ENCODE measurements at regions not wholly inside any gene's neighbourhood (a gene's known extent, or its start where the extent isn't known, plus 50 kb on each side); places are given as distances from the start of the nearest gene placed in this dataset.

- Mint-ChIP-seq H3K27ac (no peak overlapping the region), H3K27me3 (ENCODE audit: insufficient read depth) (no peaks in the 10 kb centered on the region)
- no peak overlapping the region for H3K4me3 ChIP-seq (ENCODE audit: low read length)
Observed at GRCh38 chr5:96297290-96297689, 135.8 kb downstream of the PCSK1 start.

GRCh38 chr5:96294884-96295202, 138.2 kb downstream of the PCSK1 start:
- no peak for TF ChIP-seq CTCF (conservative IDR thresholded peaks at IDR 0.05)
- Histone ChIP-seq H3K9me3 (ENCODE audit: control insufficient read depth, low read length) (peaks cover 6% of the 10 kb centered on the region), H3K27ac (ENCODE audit: low read depth, low read length) (no peak overlapping the region), H3K9ac (ENCODE audit: extremely low read depth, low read length, poor library complexity, severe bottlenecking) (no peak overlapping the region), H3K4me1 (ENCODE audit: control insufficient read depth, insufficient read depth, low read length) (no peaks in the 10 kb centered on the region), H3K27me3 (ENCODE audit: control insufficient read depth, insufficient read depth, low read length, poor library complexity, severe bottlenecking) (no peaks in the 10 kb centered on the region), H3K36me3 (ENCODE audit: control insufficient read depth, insufficient read depth, low read length) (no peaks in the 10 kb centered on the region), H3K4me3 (ENCODE audit: low read length) (no peak overlapping the region)
- Mint-ChIP-seq H3K27ac (no peak overlapping the region), H3K27me3 (ENCODE audit: insufficient read depth) (no peaks in the 10 kb centered on the region), H3K9me3 (peaks cover 7% of the 10 kb centered on the region), H3K4me1 (peaks cover 5% of the 10 kb centered on the region), H3K36me3 (ENCODE audit: low read depth) (peaks cover under 1% of the 10 kb centered on the region), H3K4me3 (no peak overlapping the region)
- no peak for DNase-seq

More at GRCh38 chr5:96297290-96297689, 135.8 kb downstream of the PCSK1 start:
- H3K36me3 Mint-ChIP-seq (ENCODE audit: low read depth), result peaks cover 11% of the 10 kb centered on the region
- H3K9me3 Mint-ChIP-seq, result peaks cover 24% of the 10 kb centered on the region
- H3K4me1 Mint-ChIP-seq, result peaks cover 3% of the 10 kb centered on the region
- WGBS, 2 experiments (ENCODE audit: insufficient coverage in 1 of 2, insufficient read length in 1 of 2), result 93% methylated on average over 1 of the region's 1 CpG; no CpG with 5 or more reads in 1 of the 2 experiments
- H3K27ac ChIP-seq (ENCODE audit: low read depth, low read length), result no peak overlapping the region
- no peak overlapping the region for H3K9ac ChIP-seq (ENCODE audit: extremely low read depth, low read length, poor library complexity, severe bottlenecking)
- H3K9me3 ChIP-seq (ENCODE audit: control insufficient read depth, low read length), result peaks cover 7% of the 10 kb centered on the region
- H3K4me3 Mint-ChIP-seq, result no peak overlapping the region
- no peaks in the 10 kb centered on the region for H3K4me1 ChIP-seq (ENCODE audit: control insufficient read depth, insufficient read depth, low read length)
- no peaks in the 10 kb centered on the region for H3K27me3 ChIP-seq (ENCODE audit: control insufficient read depth, insufficient read depth, low read length, poor library complexity, severe bottlenecking)
- no peak for DNase-seq
- no peak for TF ChIP-seq CTCF (conservative IDR thresholded peaks at IDR 0.05)
- no peaks in the 10 kb centered on the region for H3K36me3 ChIP-seq (ENCODE audit: control insufficient read depth, insufficient read depth, low read length)

GRCh38 chr5:96293966-96294883, 138.8 kb downstream of the PCSK1 start:
- 94 to 100% methylated on average over 2 of the region's 2 CpGs for WGBS, 2 experiments (ENCODE audit: insufficient coverage in 1 of 2, insufficient read length in 1 of 2)
- peaks cover 5% of the 10 kb centered on the region for H3K4me1 Mint-ChIP-seq
- H3K4me3 ChIP-seq (ENCODE audit: low read length), result no peak overlapping the region
- H3K4me3 Mint-ChIP-seq, result no peak overlapping the region
- H3K9ac ChIP-seq (ENCODE audit: extremely low read depth, low read length, poor library complexity, severe bottlenecking), result no peak overlapping the region
- no peaks in the 10 kb centered on the region for H3K27me3 ChIP-seq (ENCODE audit: control insufficient read depth, insufficient read depth, low read length, poor library complexity, severe bottlenecking)
- no peaks in the 10 kb centered on the region for H3K4me1 ChIP-seq (ENCODE audit: control insufficient read depth, insufficient read depth, low read length)
- H3K36me3 ChIP-seq (ENCODE audit: control insufficient read depth, insufficient read depth, low read length), result no peaks in the 10 kb centered on the region
- DNase-seq, result no peak
- no peak overlapping the region for H3K27ac Mint-ChIP-seq
- no peaks in the 10 kb centered on the region for H3K36me3 Mint-ChIP-seq (ENCODE audit: low read depth)
- no peaks in the 10 kb centered on the region for H3K27me3 Mint-ChIP-seq (ENCODE audit: insufficient read depth)
- H3K9me3 ChIP-seq (ENCODE audit: control insufficient read depth, low read length), result peaks cover 6% of the 10 kb centered on the region
- TF ChIP-seq CTCF (conservative IDR thresholded peaks at IDR 0.05), result no peak
- no peak overlapping the region for H3K27ac ChIP-seq (ENCODE audit: low read depth, low read length)
- H3K9me3 Mint-ChIP-seq, result peaks cover 4% of the 10 kb centered on the region
